ENCODE measurements at regions not wholly inside any gene's neighbourhood (a gene's known extent, or its start where the extent isn't known, plus 50 kb on each side); places are given as distances from the start of the nearest gene placed in this dataset.

GRCh38 chr1:72439036-72439435 is 156.7 kb upstream of the NEGR1 start:
- DNase-seq = no peak
- H3K4me1 Mint-ChIP-seq = no peaks in the 10 kb centered on the region

GRCh38 chr1:72438270-72438669 is 155.9 kb upstream of the NEGR1 start:
- Histone ChIP-seq H3K27me3 (ENCODE audit: control insufficient read depth in 2 of 2, insufficient read depth in 2 of 2, low read length in 2 of 2) (no peaks in the 10 kb centered on the region), H4K20me1 (ENCODE audit: insufficient read depth, low read length) (no peaks in the 10 kb centered on the region), H3K36me3 (replicated peaks in 1 of 2; ENCODE audit: control insufficient read depth in 1 of 2, insufficient read depth in 2 of 2, low read length in 2 of 2) (no peaks in the 10 kb centered on the region), H3K9me3 (replicated peaks in 1 of 2; ENCODE audit: control insufficient read depth in 1 of 2, insufficient read depth in 1 of 2, low read length in 2 of 2) (no peaks in the 10 kb centered on the region), H3K4me3 (replicated peaks in 1 of 3; ENCODE audit: low read depth in 2 of 3, low read length in 3 of 3) (no peak overlapping the region), H3K4me2 (replicated peaks; ENCODE audit: extremely low read depth, low read length, poor library complexity, severe bottlenecking) (no peak overlapping the region), H3K27ac (ENCODE audit: low read depth in 1 of 2, low read length in 2 of 2) (no peak overlapping the region), H2AFZ (ENCODE audit: insufficient read depth, low read depth, low read length, poor library complexity, severe bottlenecking) (no peak overlapping the region), H3K79me2 (ENCODE audit: insufficient read depth, low read length) (no peaks in the 10 kb centered on the region), H3K9ac (ENCODE audit: insufficient read depth, low read length, poor library complexity, severe bottlenecking) (no peak overlapping the region), H3K4me1 (ENCODE audit: control insufficient read depth in 1 of 2, insufficient read depth in 2 of 2, low read length in 2 of 2) (no peaks in the 10 kb centered on the region)
- WGBS (ENCODE audit: insufficient coverage) = no CpG with 5 or more reads among the region's 1 CpG
- no peak for TF ChIP-seq CTCF (IDR thresholded peaks at IDR 0.05)
- peaks cover 0 to 2% (median 0%) of the 10 kb centered on the region in 7 donors for H3K9me3 Mint-ChIP-seq
- H3K4me1 Mint-ChIP-seq = no peaks in the 10 kb centered on the region
- DNase-seq = no peak
- H3K27ac Mint-ChIP-seq = no peak overlapping the region
- intact Hi-C loops (cut with micrococcal nuclease) = no loop called here
- no peak overlapping the region for H3K4me3 Mint-ChIP-seq
- no peaks in the 10 kb centered on the region for H3K27me3 Mint-ChIP-seq (ENCODE audit: low read depth in 3 of 3)
- no peaks in the 10 kb centered on the region for H3K36me3 Mint-ChIP-seq

More at GRCh38 chr1:72439036-72439435, 156.7 kb upstream of the NEGR1 start:
- H3K79me2 ChIP-seq (ENCODE audit: insufficient read depth, low read length) = no peaks in the 10 kb centered on the region
- no peaks in the 10 kb centered on the region for H3K27me3 Mint-ChIP-seq (ENCODE audit: low read depth in 3 of 3)
- no peak for TF ChIP-seq CTCF (IDR thresholded peaks at IDR 0.05)
- peaks cover 0 to 2% (median 0%) of the 10 kb centered on the region in 7 donors for H3K9me3 Mint-ChIP-seq
- no CpG with 5 or more reads among the region's 1 CpG for WGBS (ENCODE audit: insufficient coverage)
- no peaks in the 10 kb centered on the region for H3K36me3 Mint-ChIP-seq
- H3K9ac ChIP-seq (ENCODE audit: insufficient read depth, low read length, poor library complexity, severe bottlenecking) = no peak overlapping the region
- no peak overlapping the region for H3K27ac ChIP-seq (ENCODE audit: low read depth in 1 of 2, low read length in 2 of 2)
- H3K4me3 ChIP-seq (replicated peaks in 1 of 3; ENCODE audit: low read depth in 2 of 3, low read length in 3 of 3) = no peak overlapping the region
- H3K9me3 ChIP-seq (replicated peaks in 1 of 2; ENCODE audit: control insufficient read depth in 1 of 2, insufficient read depth in 1 of 2, low read length in 2 of 2) = no peaks in the 10 kb centered on the region
- H3K4me2 ChIP-seq (replicated peaks; ENCODE audit: extremely low read depth, low read length, poor library complexity, severe bottlenecking) = no peak overlapping the region
- H3K27me3 ChIP-seq (ENCODE audit: control insufficient read depth in 2 of 2, insufficient read depth in 2 of 2, low read length in 2 of 2) = no peaks in the 10 kb centered on the region
- H3K4me1 ChIP-seq (ENCODE audit: control insufficient read depth in 1 of 2, insufficient read depth in 2 of 2, low read length in 2 of 2) = no peaks in the 10 kb centered on the region
- no peaks in the 10 kb centered on the region for H3K36me3 ChIP-seq (replicated peaks in 1 of 2; ENCODE audit: control insufficient read depth in 1 of 2, insufficient read depth in 2 of 2, low read length in 2 of 2)
- H4K20me1 ChIP-seq (ENCODE audit: insufficient read depth, low read length) = no peaks in the 10 kb centered on the region
- no peak overlapping the region for H3K4me3 Mint-ChIP-seq
- no peak overlapping the region for H2AFZ ChIP-seq (ENCODE audit: insufficient read depth, low read depth, low read length, poor library complexity, severe bottlenecking)
- intact Hi-C loops (cut with micrococcal nuclease) = no loop called here
- H3K27ac Mint-ChIP-seq = no peak overlapping the region
